ENCODE measurements at regions not wholly inside any gene's neighbourhood (a gene's known extent, or its start where the extent isn't known, plus 50 kb on each side); places are given as distances from the start of the nearest gene placed in this dataset.

GRCh38 chr4:11014199-11014598, 329.6 kb upstream of the CLNK start:
- TF ChIP-seq, protein P1, sequence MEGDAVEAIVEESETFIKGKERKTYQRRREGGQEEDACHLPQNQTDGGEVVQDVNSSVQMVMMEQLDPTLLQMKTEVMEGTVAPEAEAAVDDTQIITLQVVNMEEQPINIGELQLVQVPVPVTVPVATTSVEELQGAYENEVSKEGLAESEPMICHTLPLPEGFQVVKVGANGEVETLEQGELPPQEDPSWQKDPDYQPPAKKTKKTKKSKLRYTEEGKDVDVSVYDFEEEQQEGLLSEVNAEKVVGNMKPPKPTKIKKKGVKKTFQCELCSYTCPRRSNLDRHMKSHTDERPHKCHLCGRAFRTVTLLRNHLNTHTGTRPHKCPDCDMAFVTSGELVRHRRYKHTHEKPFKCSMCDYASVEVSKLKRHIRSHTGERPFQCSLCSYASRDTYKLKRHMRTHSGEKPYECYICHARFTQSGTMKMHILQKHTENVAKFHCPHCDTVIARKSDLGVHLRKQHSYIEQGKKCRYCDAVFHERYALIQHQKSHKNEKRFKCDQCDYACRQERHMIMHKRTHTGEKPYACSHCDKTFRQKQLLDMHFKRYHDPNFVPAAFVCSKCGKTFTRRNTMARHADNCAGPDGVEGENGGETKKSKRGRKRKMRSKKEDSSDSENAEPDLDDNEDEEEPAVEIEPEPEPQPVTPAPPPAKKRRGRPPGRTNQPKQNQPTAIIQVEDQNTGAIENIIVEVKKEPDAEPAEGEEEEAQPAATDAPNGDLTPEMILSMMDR (IDR thresholded peaks at IDR 0.05): no peak
- TF ChIP-seq POLR2A (IDR thresholded peaks at IDR 0.05) (no peak), POLR2AphosphoS5 (IDR thresholded peaks at IDR 0.05; ENCODE audit: insufficient read depth in 1 of 2, low read depth in 1 of 2) (no peak)
